Tibial nerve (tissue), 4 donors: ENCODE measurements at regions not wholly inside any gene's neighbourhood (a gene's known extent, or its start where the extent isn't known, plus 50 kb on each side); places are given as distances from the start of the nearest gene placed in this dataset.
"Not testable (repeated sequence)": the region's sequence is repeated elsewhere in the genome, so short reads cannot be mapped to it uniquely, and the experiment has no call there.

Experiments used
- EP300 ChIP-seq, 2 donors: sonication (generic); formaldehyde crosslinking; IDR thresholded peaks; one replicate each; pipeline ENCODE4 v1.6.1; 2017; ENCODE audit warnings: antibody characterized with exemption in 2 of 2, mild to moderate bottlenecking in 1 of 2
- POLR2A ChIP-seq, 2 donors: fragments of 450-650 bp; IDR thresholded peaks; one replicate each; pipeline ENCODE4 v1.6.1; 2017; ENCODE audit warnings: antibody characterized with exemption in 2 of 2, mild to moderate bottlenecking in 2 of 2, moderate library complexity in 2 of 2
- TF ChIP-seq, protein P1 (sequence below), 5 experiments: fragments of 200-600 bp in 3 of 5; fragments of 450-650 bp in 2 of 5; sonication (generic) in 3 of 5; IDR thresholded peaks; one replicate each; pipeline ENCODE4 v1.5.1; 2016 to 2019; ENCODE audit warnings: antibody characterized with exemption in 5 of 5, mild to moderate bottlenecking in 3 of 5, moderate library complexity in 2 of 5

DNA sequence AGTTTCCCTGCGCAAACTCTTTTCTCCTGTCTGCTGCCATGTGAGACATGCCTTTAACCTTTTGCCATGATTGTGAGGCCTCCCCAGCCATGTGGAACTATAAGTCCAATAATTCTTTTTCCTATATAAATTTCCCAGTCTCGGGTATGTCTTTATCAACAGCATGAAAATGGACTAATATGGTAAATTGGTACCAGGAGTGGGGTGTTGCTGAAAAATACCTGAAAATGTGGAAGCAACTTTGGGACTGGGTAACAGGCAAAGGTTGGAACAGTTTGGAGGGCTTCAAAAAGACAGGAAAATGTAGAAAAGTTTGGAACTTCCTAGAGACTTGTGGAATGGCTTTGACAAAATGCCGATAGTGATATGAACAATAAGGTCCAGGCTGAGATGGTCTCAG, 578.9 kb upstream of the CYLC2 start:
- TF ChIP-seq, protein P1, sequence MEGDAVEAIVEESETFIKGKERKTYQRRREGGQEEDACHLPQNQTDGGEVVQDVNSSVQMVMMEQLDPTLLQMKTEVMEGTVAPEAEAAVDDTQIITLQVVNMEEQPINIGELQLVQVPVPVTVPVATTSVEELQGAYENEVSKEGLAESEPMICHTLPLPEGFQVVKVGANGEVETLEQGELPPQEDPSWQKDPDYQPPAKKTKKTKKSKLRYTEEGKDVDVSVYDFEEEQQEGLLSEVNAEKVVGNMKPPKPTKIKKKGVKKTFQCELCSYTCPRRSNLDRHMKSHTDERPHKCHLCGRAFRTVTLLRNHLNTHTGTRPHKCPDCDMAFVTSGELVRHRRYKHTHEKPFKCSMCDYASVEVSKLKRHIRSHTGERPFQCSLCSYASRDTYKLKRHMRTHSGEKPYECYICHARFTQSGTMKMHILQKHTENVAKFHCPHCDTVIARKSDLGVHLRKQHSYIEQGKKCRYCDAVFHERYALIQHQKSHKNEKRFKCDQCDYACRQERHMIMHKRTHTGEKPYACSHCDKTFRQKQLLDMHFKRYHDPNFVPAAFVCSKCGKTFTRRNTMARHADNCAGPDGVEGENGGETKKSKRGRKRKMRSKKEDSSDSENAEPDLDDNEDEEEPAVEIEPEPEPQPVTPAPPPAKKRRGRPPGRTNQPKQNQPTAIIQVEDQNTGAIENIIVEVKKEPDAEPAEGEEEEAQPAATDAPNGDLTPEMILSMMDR (IDR thresholded peaks at IDR 0.05), result not testable (repeated sequence)
- TF ChIP-seq EP300, POLR2A (IDR thresholded peaks at IDR 0.05): not testable (repeated sequence)
